HepG2 (cell line): ENCODE measurements at regions not wholly inside any gene's neighbourhood (a gene's known extent, or its start where the extent isn't known, plus 50 kb on each side); places are given as distances from the start of the nearest gene placed in this dataset.

ENCODE experiments used
- DPF2 ChIP-seq: sonication (generic); formaldehyde crosslinking; IDR thresholded peaks from 2 replicates; pipeline ENCODE4 v1.4.0; 2020; ENCODE audit warnings: mild to moderate bottlenecking, low read depth, missing genetic modification reagents, borderline replicate concordance
- ETV6 ChIP-seq: sonication (generic); formaldehyde crosslinking; conservative IDR thresholded peaks from 2 replicates; pipeline ENCODE4 v1.4.0; 2020; ENCODE audit warnings: missing genetic modification reagents
- FOXO1 ChIP-seq: sonication (generic); formaldehyde crosslinking; IDR thresholded peaks from 2 replicates; pipeline ENCODE4 v1.4.0; 2020; ENCODE audit warnings: missing genetic modification reagents
- HNF4A ChIP-seq: sonication (generic); formaldehyde crosslinking; IDR thresholded peaks from 2 replicates; pipeline ENCODE4 v1.4.0; 2020; ENCODE audit warnings: missing genetic modification reagents
- HNRNPLL ChIP-seq: fragments of 200-400 bp; formaldehyde crosslinking; IDR thresholded peaks from 2 replicates; pipeline ENCODE4 v1.6.1; 2017; ENCODE audit warnings: mild to moderate bottlenecking, low read depth, low read length; ENCODE audit not compliant: poor library complexity, severe bottlenecking
- ISL2 ChIP-seq: sonication (generic); formaldehyde crosslinking; IDR thresholded peaks from 2 replicates; pipeline ENCODE4 v1.5.0; 2020; ENCODE audit warnings: missing genetic modification reagents
- MIER2 ChIP-seq: IDR thresholded peaks from 2 replicates; pipeline ENCODE4 v1.6.1; 2016; ENCODE audit warnings: missing biosample characterization, missing genetic modification reagents
- RXRB ChIP-seq: IDR thresholded peaks from 2 replicates; pipeline ENCODE4 v1.6.1; 2016; ENCODE audit warnings: borderline replicate concordance, missing genetic modification reagents, missing compliant biosample characterization
- ZFYVE20 ChIP-seq: sonication (generic); formaldehyde crosslinking; IDR thresholded peaks from 2 replicates; pipeline ENCODE4 v1.8.0; 2023; ENCODE audit warnings: low read depth, mild to moderate bottlenecking, moderate library complexity, missing genetic modification reagents, borderline replicate concordance
- ZKSCAN8 ChIP-seq: IDR thresholded peaks from 2 replicates; pipeline ENCODE4 v1.6.1; 2016; ENCODE audit warnings: borderline replicate concordance, missing genetic modification reagents, missing compliant biosample characterization
- ZNF230 ChIP-seq: sonication (generic); formaldehyde crosslinking; IDR thresholded peaks from 2 replicates; pipeline ENCODE4 v1.4.0; 2020; ENCODE audit warnings: mild to moderate bottlenecking, missing genetic modification reagents
- ZNF329 ChIP-seq: sonication (generic); formaldehyde crosslinking; IDR thresholded peaks from 2 replicates; pipeline ENCODE4 v1.9.0; 2021; ENCODE audit warnings: low read depth, mild to moderate bottlenecking, missing genetic modification reagents
- ZNF33A ChIP-seq: sonication (generic); formaldehyde crosslinking; IDR thresholded peaks from 2 replicates; pipeline ENCODE4 v1.5.1; 2020; ENCODE audit warnings: missing genetic modification reagents, mild to moderate bottlenecking, moderate library complexity, borderline replicate concordance
- ZNF33B ChIP-seq: sonication (generic); formaldehyde crosslinking; IDR thresholded peaks from 2 replicates; pipeline ENCODE4 v1.5.1; 2020; ENCODE audit warnings: mild to moderate bottlenecking, missing genetic modification reagents
- ZNF616 ChIP-seq: sonication (generic); formaldehyde crosslinking; IDR thresholded peaks from 2 replicates; pipeline ENCODE4 v1.5.0; 2020; ENCODE audit warnings: low read depth, mild to moderate bottlenecking, missing genetic modification reagents
- ZNF678 ChIP-seq: sonication (generic); formaldehyde crosslinking; IDR thresholded peaks from 2 replicates; pipeline ENCODE4 v1.4.0; 2020; ENCODE audit warnings: mild to moderate bottlenecking, missing genetic modification reagents
- TF ChIP-seq, protein P1 (sequence below): sonication (generic); formaldehyde crosslinking; IDR thresholded peaks from 2 replicates; pipeline ENCODE4 v1.4.0; 2020; ENCODE audit warnings: mild to moderate bottlenecking, missing genetic modification reagents
- TF ChIP-seq, protein P2 (sequence below): fragments of 450-650 bp; IDR thresholded peaks from 2 replicates; pipeline ENCODE4 v1.6.1; 2017
- TF ChIP-seq, protein P3 (sequence below): IDR thresholded peaks from 2 replicates; pipeline ENCODE4 v1.6.1; 2016; ENCODE audit warnings: missing genetic modification reagents, missing compliant biosample characterization
- TF ChIP-seq, protein P4 (sequence below): sonication (generic); formaldehyde crosslinking; IDR thresholded peaks from 2 replicates; pipeline ENCODE4 v1.4.0; 2020; ENCODE audit warnings: mild to moderate bottlenecking, missing genetic modification reagents
- TF ChIP-seq, protein P5 (sequence below): sonication (generic); formaldehyde crosslinking; IDR thresholded peaks from 2 replicates; pipeline ENCODE4 v1.4.0; 2020; ENCODE audit warnings: missing genetic modification reagents
- TF ChIP-seq, protein P6 (sequence below): sonication (generic); formaldehyde crosslinking; IDR thresholded peaks from 2 replicates; pipeline ENCODE4 v1.4.0; 2020; ENCODE audit warnings: missing genetic modification reagents, mild to moderate bottlenecking, borderline replicate concordance

DNA sequence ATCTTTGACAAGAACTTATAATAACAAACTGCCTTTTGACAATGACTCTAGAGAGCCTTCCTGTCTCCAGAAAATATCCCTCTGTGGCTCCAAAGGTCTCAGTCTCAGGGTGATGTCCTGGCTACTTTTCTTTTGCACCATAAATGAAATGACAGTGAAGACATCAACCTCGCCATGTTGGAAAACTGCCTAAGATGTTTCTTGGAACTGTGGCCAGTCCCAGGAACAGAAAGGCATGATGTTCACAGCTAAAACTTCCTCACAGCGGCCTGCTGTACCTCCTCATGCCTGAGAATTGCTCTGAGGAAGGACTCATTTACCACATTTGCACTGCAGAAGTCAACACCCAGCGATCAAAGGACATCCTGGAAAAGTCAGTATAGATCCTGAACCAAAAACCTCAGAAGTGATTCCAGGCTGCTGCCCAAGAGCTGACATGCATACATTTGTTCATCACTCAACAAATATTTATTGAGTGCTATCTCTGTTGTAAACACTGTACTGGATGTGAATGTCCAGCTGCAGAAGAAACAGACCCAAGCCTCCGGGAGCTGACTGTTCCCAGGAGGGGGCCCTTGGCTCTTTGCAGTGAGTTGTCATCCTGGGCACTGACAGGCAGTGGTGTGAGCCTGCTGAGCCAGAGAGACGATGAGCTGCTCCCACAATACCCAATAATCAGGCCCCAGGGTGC lies 64.3 kb upstream of the ACSL3 start (continued):
- TF ChIP-seq ZNF616 = no peak
- TF ChIP-seq, protein P1, sequence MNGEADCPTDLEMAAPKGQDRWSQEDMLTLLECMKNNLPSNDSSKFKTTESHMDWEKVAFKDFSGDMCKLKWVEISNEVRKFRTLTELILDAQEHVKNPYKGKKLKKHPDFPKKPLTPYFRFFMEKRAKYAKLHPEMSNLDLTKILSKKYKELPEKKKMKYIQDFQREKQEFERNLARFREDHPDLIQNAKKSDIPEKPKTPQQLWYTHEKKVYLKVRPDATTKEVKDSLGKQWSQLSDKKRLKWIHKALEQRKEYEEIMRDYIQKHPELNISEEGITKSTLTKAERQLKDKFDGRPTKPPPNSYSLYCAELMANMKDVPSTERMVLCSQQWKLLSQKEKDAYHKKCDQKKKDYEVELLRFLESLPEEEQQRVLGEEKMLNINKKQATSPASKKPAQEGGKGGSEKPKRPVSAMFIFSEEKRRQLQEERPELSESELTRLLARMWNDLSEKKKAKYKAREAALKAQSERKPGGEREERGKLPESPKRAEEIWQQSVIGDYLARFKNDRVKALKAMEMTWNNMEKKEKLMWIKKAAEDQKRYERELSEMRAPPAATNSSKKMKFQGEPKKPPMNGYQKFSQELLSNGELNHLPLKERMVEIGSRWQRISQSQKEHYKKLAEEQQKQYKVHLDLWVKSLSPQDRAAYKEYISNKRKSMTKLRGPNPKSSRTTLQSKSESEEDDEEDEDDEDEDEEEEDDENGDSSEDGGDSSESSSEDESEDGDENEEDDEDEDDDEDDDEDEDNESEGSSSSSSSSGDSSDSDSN = peak; percentile 88
- TF ChIP-seq ZNF230 (CRISPR knock-in tag) = 0 out of 2 replicates have a peak, but pooled peaks have one; percentile 56
- TF ChIP-seq RXRB (CRISPR knock-in tag) = peak; percentile 97
- TF ChIP-seq ZNF678 (CRISPR knock-in tag) = no peak
- peak; percentile 96 for TF ChIP-seq HNF4A (CRISPR knock-in tag)
- TF ChIP-seq, protein P2, sequence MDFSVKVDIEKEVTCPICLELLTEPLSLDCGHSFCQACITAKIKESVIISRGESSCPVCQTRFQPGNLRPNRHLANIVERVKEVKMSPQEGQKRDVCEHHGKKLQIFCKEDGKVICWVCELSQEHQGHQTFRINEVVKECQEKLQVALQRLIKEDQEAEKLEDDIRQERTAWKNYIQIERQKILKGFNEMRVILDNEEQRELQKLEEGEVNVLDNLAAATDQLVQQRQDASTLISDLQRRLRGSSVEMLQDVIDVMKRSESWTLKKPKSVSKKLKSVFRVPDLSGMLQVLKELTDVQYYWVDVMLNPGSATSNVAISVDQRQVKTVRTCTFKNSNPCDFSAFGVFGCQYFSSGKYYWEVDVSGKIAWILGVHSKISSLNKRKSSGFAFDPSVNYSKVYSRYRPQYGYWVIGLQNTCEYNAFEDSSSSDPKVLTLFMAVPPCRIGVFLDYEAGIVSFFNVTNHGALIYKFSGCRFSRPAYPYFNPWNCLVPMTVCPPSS = no peak
- TF ChIP-seq ZNF329 (CRISPR knock-in tag) = no peak
- peak; percentile 67; the same call in 1 of the 2 replicates for TF ChIP-seq MIER2 (CRISPR knock-in tag)
- TF ChIP-seq ETV6 = peak; percentile 93
- no peak for TF ChIP-seq ZFYVE20 (CRISPR knock-in tag)
- peak; percentile 89; the same call in 1 of the 2 replicates for TF ChIP-seq ZNF33B (CRISPR knock-in tag)
- TF ChIP-seq ISL2 (CRISPR knock-in tag) = peak; percentile 99
- peak; percentile 95 for TF ChIP-seq DPF2 (CRISPR knock-in tag)
- TF ChIP-seq, protein P3, sequence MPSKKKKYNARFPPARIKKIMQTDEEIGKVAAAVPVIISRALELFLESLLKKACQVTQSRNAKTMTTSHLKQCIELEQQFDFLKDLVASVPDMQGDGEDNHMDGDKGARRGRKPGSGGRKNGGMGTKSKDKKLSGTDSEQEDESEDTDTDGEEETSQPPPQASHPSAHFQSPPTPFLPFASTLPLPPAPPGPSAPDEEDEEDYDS (CRISPR knock-in tag) = peak; percentile 64
- no peak for TF ChIP-seq ZNF33A (CRISPR knock-in tag)
- TF ChIP-seq HNRNPLL = no peak
- TF ChIP-seq, protein P4, sequence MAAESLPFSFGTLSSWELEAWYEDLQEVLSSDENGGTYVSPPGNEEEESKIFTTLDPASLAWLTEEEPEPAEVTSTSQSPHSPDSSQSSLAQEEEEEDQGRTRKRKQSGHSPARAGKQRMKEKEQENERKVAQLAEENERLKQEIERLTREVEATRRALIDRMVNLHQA (CRISPR knock-in tag) = no peak
- TF ChIP-seq, protein P5, sequence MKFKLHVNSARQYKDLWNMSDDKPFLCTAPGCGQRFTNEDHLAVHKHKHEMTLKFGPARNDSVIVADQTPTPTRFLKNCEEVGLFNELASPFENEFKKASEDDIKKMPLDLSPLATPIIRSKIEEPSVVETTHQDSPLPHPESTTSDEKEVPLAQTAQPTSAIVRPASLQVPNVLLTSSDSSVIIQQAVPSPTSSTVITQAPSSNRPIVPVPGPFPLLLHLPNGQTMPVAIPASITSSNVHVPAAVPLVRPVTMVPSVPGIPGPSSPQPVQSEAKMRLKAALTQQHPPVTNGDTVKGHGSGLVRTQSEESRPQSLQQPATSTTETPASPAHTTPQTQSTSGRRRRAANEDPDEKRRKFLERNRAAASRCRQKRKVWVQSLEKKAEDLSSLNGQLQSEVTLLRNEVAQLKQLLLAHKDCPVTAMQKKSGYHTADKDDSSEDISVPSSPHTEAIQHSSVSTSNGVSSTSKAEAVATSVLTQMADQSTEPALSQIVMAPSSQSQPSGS (CRISPR knock-in tag) = peak; percentile 97
- peak; percentile 96 for TF ChIP-seq ZKSCAN8 (CRISPR knock-in tag)
- TF ChIP-seq FOXO1 = peak; percentile 100
- TF ChIP-seq, protein P6, sequence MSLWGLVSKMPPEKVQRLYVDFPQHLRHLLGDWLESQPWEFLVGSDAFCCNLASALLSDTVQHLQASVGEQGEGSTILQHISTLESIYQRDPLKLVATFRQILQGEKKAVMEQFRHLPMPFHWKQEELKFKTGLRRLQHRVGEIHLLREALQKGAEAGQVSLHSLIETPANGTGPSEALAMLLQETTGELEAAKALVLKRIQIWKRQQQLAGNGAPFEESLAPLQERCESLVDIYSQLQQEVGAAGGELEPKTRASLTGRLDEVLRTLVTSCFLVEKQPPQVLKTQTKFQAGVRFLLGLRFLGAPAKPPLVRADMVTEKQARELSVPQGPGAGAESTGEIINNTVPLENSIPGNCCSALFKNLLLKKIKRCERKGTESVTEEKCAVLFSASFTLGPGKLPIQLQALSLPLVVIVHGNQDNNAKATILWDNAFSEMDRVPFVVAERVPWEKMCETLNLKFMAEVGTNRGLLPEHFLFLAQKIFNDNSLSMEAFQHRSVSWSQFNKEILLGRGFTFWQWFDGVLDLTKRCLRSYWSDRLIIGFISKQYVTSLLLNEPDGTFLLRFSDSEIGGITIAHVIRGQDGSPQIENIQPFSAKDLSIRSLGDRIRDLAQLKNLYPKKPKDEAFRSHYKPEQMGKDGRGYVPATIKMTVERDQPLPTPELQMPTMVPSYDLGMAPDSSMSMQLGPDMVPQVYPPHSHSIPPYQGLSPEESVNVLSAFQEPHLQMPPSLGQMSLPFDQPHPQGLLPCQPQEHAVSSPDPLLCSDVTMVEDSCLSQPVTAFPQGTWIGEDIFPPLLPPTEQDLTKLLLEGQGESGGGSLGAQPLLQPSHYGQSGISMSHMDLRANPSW (CRISPR knock-in tag) = peak; percentile 80; the same call in 1 of the 2 replicates
